ENCODE measurements at regions not wholly inside any gene's neighbourhood (a gene's known extent, or its start where the extent isn't known, plus 50 kb on each side); places are given as distances from the start of the nearest gene placed in this dataset.

DNA sequence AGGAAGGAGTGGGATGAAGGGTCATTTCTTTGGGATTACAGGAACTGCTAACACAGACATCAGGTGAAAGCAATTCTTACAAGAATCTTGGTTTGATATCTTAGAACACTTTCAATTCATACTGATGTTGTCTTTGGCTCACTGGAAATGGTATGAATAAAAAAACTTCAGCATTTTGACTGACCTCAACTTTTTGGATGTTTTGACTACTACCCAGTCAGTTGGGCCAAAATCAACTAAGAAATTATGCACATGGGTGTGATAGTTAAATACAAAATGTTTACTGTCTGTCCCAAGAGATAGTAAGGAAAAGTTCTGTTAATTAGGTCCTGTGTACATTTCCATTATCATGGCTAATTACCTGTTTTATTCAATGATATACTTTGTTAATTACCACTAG, 165.5 kb upstream of the LRIG1 start:
- BruUV-seq (replicated peaks): no TSS peak
- POLR2A ChIA-PET: no interaction called here
- Histone ChIP-seq H3K4me2 (ENCODE audit: insufficient read depth, low read length) (no peak overlapping the region), H4K20me1 (replicated peaks; ENCODE audit: control insufficient read depth, insufficient read depth, low read length) (no peaks in the 10 kb centered on the region), H3K9me1 (ENCODE audit: control insufficient read depth, insufficient read depth, low read length) (no peaks in the 10 kb centered on the region), H3K9ac (ENCODE audit: insufficient read depth in 1 of 2, low read depth in 2 of 2, low read length in 2 of 2) (no peak overlapping the region), H3K9me3 (replicated peaks; ENCODE audit: control insufficient read depth, insufficient read depth, low read depth, low read length) (no peaks in the 10 kb centered on the region), H3K79me2 (ENCODE audit: control insufficient read depth, insufficient read depth, low read length) (no peaks in the 10 kb centered on the region), H3K4me1 (replicated peaks in 1 of 2; ENCODE audit: control insufficient read depth in 2 of 2, insufficient read depth in 2 of 2, low read length in 2 of 2) (no peaks in the 10 kb centered on the region), H3K27ac (ENCODE audit: extremely low read depth, low read depth, low read length) (no peak overlapping the region), H3K36me3 (ENCODE audit: control insufficient read depth, insufficient read depth, low read length) (no peaks in the 10 kb centered on the region), H2AFZ (ENCODE audit: low read depth, low read length) (no peak overlapping the region), H3K27me3 (ENCODE audit: control insufficient read depth in 2 of 2, insufficient read depth in 2 of 2, low read length in 2 of 2) (no peaks in the 10 kb centered on the region), H3K4me3 (no peak overlapping the region)
- TF ChIP-seq CREB1 (IDR thresholded peaks at IDR 0.05) (no peak), CREB1 (CRISPR knock-in tag; IDR thresholded peaks at IDR 0.05) (no peak), ESRRB (CRISPR knock-in tag; IDR thresholded peaks at IDR 0.05; ENCODE audit: borderline replicate concordance) (no peak), TSC22D4 (tag; IDR thresholded peaks at IDR 0.05) (no peak), FOXA3 (CRISPR knock-in tag; conservative IDR thresholded peaks at IDR 0.05 in 1 of 2, IDR thresholded peaks at IDR 0.05 in 1 of 2) (no peak), CREBBP (IDR thresholded peaks at IDR 0.05; ENCODE audit: low read depth, low read length) (no peak), NONO (IDR thresholded peaks at IDR 0.05; ENCODE audit: low read depth in 2 of 2, low read length in 1 of 2) (no peak), PTBP1 (IDR thresholded peaks at IDR 0.05; ENCODE audit: low read depth, low read length) (no peak), IRF2 (CRISPR knock-in tag; IDR thresholded peaks at IDR 0.05) (no peak), MEF2D (tag; conservative IDR thresholded peaks at IDR 0.05; ENCODE audit: low read depth) (no peak)
- TF ChIP-seq, protein P1, sequence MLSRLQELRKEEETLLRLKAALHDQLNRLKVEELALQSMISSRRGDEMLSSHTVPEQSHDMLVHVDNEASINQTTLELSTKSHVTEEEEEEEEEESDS (CRISPR knock-in tag; IDR thresholded peaks at IDR 0.05): no peak
- TF ChIP-seq, protein P2, sequence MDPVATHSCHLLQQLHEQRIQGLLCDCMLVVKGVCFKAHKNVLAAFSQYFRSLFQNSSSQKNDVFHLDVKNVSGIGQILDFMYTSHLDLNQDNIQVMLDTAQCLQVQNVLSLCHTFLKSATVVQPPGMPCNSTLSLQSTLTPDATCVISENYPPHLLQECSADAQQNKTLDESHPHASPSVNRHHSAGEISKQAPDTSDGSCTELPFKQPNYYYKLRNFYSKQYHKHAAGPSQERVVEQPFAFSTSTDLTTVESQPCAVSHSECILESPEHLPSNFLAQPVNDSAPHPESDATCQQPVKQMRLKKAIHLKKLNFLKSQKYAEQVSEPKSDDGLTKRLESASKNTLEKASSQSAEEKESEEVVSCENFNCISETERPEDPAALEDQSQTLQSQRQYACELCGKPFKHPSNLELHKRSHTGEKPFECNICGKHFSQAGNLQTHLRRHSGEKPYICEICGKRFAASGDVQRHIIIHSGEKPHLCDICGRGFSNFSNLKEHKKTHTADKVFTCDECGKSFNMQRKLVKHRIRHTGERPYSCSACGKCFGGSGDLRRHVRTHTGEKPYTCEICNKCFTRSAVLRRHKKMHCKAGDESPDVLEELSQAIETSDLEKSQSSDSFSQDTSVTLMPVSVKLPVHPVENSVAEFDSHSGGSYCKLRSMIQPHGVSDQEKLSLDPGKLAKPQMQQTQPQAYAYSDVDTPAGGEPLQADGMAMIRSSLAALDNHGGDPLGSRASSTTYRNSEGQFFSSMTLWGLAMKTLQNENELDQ (CRISPR knock-in tag; IDR thresholded peaks at IDR 0.05; ENCODE audit: borderline replicate concordance): no peak
- ATAC-seq: no peak
- CTCF ChIA-PET (ENCODE audit: low intra/inter-chr PET ratio): no interaction called here
- intact Hi-C loops (cut with micrococcal nuclease): no loop called here
- no peak for DNase-seq (ENCODE audit: extremely low read depth in 1 of 4, low spot score in 3 of 4)
- in situ Hi-C loops (cut with MboI): no loop called here
- FAIRE-seq: no peak
